ENCODE measurements at regions not wholly inside any gene's neighbourhood (a gene's known extent, or its start where the extent isn't known, plus 50 kb on each side); places are given as distances from the start of the nearest gene placed in this dataset.

- FAIRE-seq (no peak), ATAC-seq (no peak), DNase-seq (ENCODE audit: extremely low read depth in 1 of 4, low spot score in 3 of 4) (no peak)
- Histone ChIP-seq H3K4me2 (ENCODE audit: insufficient read depth, low read length) (no peak overlapping the region), H3K4me3 (no peak overlapping the region), H3K9me1 (ENCODE audit: control insufficient read depth, insufficient read depth, low read length) (no peaks in the 10 kb centered on the region), H3K79me2 (ENCODE audit: control insufficient read depth, insufficient read depth, low read length) (no peaks in the 10 kb centered on the region), H2AFZ (ENCODE audit: low read depth, low read length) (no peak overlapping the region), H3K36me3 (ENCODE audit: control insufficient read depth, insufficient read depth, low read length) (no peaks in the 10 kb centered on the region), H3K9me3 (replicated peaks; ENCODE audit: control insufficient read depth, insufficient read depth, low read depth, low read length) (no peaks in the 10 kb centered on the region), H4K20me1 (replicated peaks; ENCODE audit: control insufficient read depth, insufficient read depth, low read length) (no peaks in the 10 kb centered on the region), H3K9ac (ENCODE audit: insufficient read depth in 1 of 2, low read depth in 2 of 2, low read length in 2 of 2) (no peak overlapping the region), H3K27me3 (ENCODE audit: control insufficient read depth in 2 of 2, insufficient read depth in 2 of 2, low read length in 2 of 2) (no peaks in the 10 kb centered on the region), H3K4me1 (replicated peaks in 1 of 2; ENCODE audit: control insufficient read depth in 2 of 2, insufficient read depth in 2 of 2, low read length in 2 of 2) (no peaks in the 10 kb centered on the region), H3K27ac (ENCODE audit: extremely low read depth, low read depth, low read length) (no peak overlapping the region)
- POLR2A ChIA-PET: no interaction called here
- no peak for TF ChIP-seq ZNF146 (CRISPR knock-in tag; IDR thresholded peaks at IDR 0.05; ENCODE audit: unreplicated experiment)
- BruUV-seq (replicated peaks): no TSS peak
- intact Hi-C loops (cut with micrococcal nuclease): no loop called here
- in situ Hi-C loops (cut with MboI): no loop called here
- CTCF ChIA-PET (ENCODE audit: low intra/inter-chr PET ratio): no interaction called here
- 0% methylated on average over 1 of the region's 1 CpG for WGBS (ENCODE audit: insufficient coverage, low coverage, missing lambda C conversion rate)
These were observed 572.5 kb downstream of the POM121L12 start for GRCh38 chr7:53607961-53608360.

GRCh38 chr7:53609185-53609584 is 573.8 kb downstream of the POM121L12 start:
- POLR2A ChIA-PET: no interaction called here
- ATAC-seq (no peak), DNase-seq (ENCODE audit: extremely low read depth in 1 of 4, low spot score in 3 of 4) (no peak), FAIRE-seq (no peak)
- no peaks in the 10 kb centered on the region for H3K9me1 ChIP-seq (ENCODE audit: control insufficient read depth, insufficient read depth, low read length)
- H3K9me3 ChIP-seq (replicated peaks; ENCODE audit: control insufficient read depth, insufficient read depth, low read depth, low read length): no peaks in the 10 kb centered on the region
- no CpG with 5 or more reads among the region's 1 CpG for WGBS (ENCODE audit: insufficient coverage, low coverage, missing lambda C conversion rate)
- CTCF ChIA-PET (ENCODE audit: low intra/inter-chr PET ratio): no interaction called here
- no peak overlapping the region for H2AFZ ChIP-seq (ENCODE audit: low read depth, low read length)
- H3K4me3 ChIP-seq: no peak overlapping the region
- H3K27ac ChIP-seq (ENCODE audit: extremely low read depth, low read depth, low read length): no peak overlapping the region
- H3K36me3 ChIP-seq (ENCODE audit: control insufficient read depth, insufficient read depth, low read length): no peaks in the 10 kb centered on the region
- H3K79me2 ChIP-seq (ENCODE audit: control insufficient read depth, insufficient read depth, low read length): no peaks in the 10 kb centered on the region
- no peaks in the 10 kb centered on the region for H3K4me1 ChIP-seq (replicated peaks in 1 of 2; ENCODE audit: control insufficient read depth in 2 of 2, insufficient read depth in 2 of 2, low read length in 2 of 2)
- H3K4me2 ChIP-seq (ENCODE audit: insufficient read depth, low read length): no peak overlapping the region
- H4K20me1 ChIP-seq (replicated peaks; ENCODE audit: control insufficient read depth, insufficient read depth, low read length): no peaks in the 10 kb centered on the region
- intact Hi-C loops (cut with micrococcal nuclease): no loop called here
- in situ Hi-C loops (cut with MboI): no loop called here
- no peak overlapping the region for H3K9ac ChIP-seq (ENCODE audit: insufficient read depth in 1 of 2, low read depth in 2 of 2, low read length in 2 of 2)
- no peaks in the 10 kb centered on the region for H3K27me3 ChIP-seq (ENCODE audit: control insufficient read depth in 2 of 2, insufficient read depth in 2 of 2, low read length in 2 of 2)
- no TSS peak for BruUV-seq (replicated peaks)
- no peak for TF ChIP-seq RCOR1 (IDR thresholded peaks at IDR 0.05; ENCODE audit: borderline replicate concordance in 1 of 2, low read depth in 2 of 2, low read length in 2 of 2)
- TF ChIP-seq ZNF316 (IDR thresholded peaks at IDR 0.05): no peak
- TF ChIP-seq TRIM24 (IDR thresholded peaks at IDR 0.05): no peak
- no peak for TF ChIP-seq HEY1 (CRISPR knock-in tag; IDR thresholded peaks at IDR 0.05; ENCODE audit: borderline replicate concordance)
- TF ChIP-seq ZNF23 (CRISPR knock-in tag; IDR thresholded peaks at IDR 0.05): no peak
- no peak for TF ChIP-seq ZNF133 (CRISPR knock-in tag; IDR thresholded peaks at IDR 0.05)
- no peak for TF ChIP-seq ZNF764 (CRISPR knock-in tag; IDR thresholded peaks at IDR 0.05; ENCODE audit: low read depth)
- TF ChIP-seq ATF2 (CRISPR knock-in tag; IDR thresholded peaks at IDR 0.05): no peak
- no peak for TF ChIP-seq SNIP1 (IDR thresholded peaks at IDR 0.05; ENCODE audit: low read depth)
- TF ChIP-seq ZNF584 (CRISPR knock-in tag; IDR thresholded peaks at IDR 0.05; ENCODE audit: low read depth): no peak
- TF ChIP-seq SUPT5H (IDR thresholded peaks at IDR 0.05): no peak
- TF ChIP-seq RFX1 (IDR thresholded peaks at IDR 0.05): no peak
- no peak for TF ChIP-seq ZNF408 (CRISPR knock-in tag; IDR thresholded peaks at IDR 0.05; ENCODE audit: low read depth)
- TF ChIP-seq STAG1 (CRISPR knock-in tag; IDR thresholded peaks at IDR 0.05; ENCODE audit: borderline replicate concordance): no peak
- TF ChIP-seq ZNF507 (tag; conservative IDR thresholded peaks at IDR 0.05): no peak
- TF ChIP-seq MLLT1 (IDR thresholded peaks at IDR 0.05): no peak
